ENCODE measurements at regions not wholly inside any gene's neighbourhood (a gene's known extent, or its start where the extent isn't known, plus 50 kb on each side); places are given as distances from the start of the nearest gene placed in this dataset.
A peak's percentile ranks its signal among the peaks of the same experiment; 100 is the strongest.

GRCh38 chr1:234545517-234546386 lies 64.2 kb downstream of the IRF2BP2 start (continued):
- peak; percentile 48; the same call in 1 of the 2 replicates for TF ChIP-seq TFE3 (CRISPR knock-in tag; IDR thresholded peaks at IDR 0.05)
- peak; percentile 46; the same call in 1 of the 2 replicates for TF ChIP-seq ZSCAN9 (CRISPR knock-in tag; IDR thresholded peaks at IDR 0.05; ENCODE audit: borderline replicate concordance)
- TF ChIP-seq XRCC5 (optimal IDR thresholded peaks at IDR 0.05; ENCODE audit: low read length), result no peak
- no peak; the same call in 1 of the 2 replicates for TF ChIP-seq ESRRA (CRISPR knock-in tag; IDR thresholded peaks at IDR 0.05; ENCODE audit: low read depth)
- TF ChIP-seq RCOR2 (CRISPR knock-in tag; IDR thresholded peaks at IDR 0.05), result 0 out of 2 replicates have a peak, but pooled peaks have one; percentile 19
- TF ChIP-seq MYC (CRISPR knock-in tag; IDR thresholded peaks at IDR 0.05; ENCODE audit: borderline replicate concordance), result no peak
- peak; percentile 50 for TF ChIP-seq STAG1 (CRISPR knock-in tag; IDR thresholded peaks at IDR 0.05)
- TF ChIP-seq TFDP1 (CRISPR knock-in tag; IDR thresholded peaks at IDR 0.05; ENCODE audit: borderline replicate concordance), result 0 out of 2 replicates have a peak, but pooled peaks have one; percentile 21
- TF ChIP-seq SRSF1 (optimal IDR thresholded peaks at IDR 0.05; ENCODE audit: low read depth, low read length), result no peak
- TF ChIP-seq STAT6 (CRISPR knock-in tag; IDR thresholded peaks at IDR 0.05; ENCODE audit: borderline replicate concordance), result no peak
- no peak for TF ChIP-seq PCBP2 (optimal IDR thresholded peaks at IDR 0.05; ENCODE audit: low read depth, low read length, poor library complexity, severe bottlenecking)
- peak; percentile 49; the same call in 1 of the 2 replicates for TF ChIP-seq CBX5 (CRISPR knock-in tag; IDR thresholded peaks at IDR 0.05; ENCODE audit: borderline replicate concordance)
- TF ChIP-seq KDM6A (CRISPR knock-in tag; IDR thresholded peaks at IDR 0.05; ENCODE audit: low read depth), result peak; percentile 83; the same call in 1 of the 2 replicates
- TF ChIP-seq HNRNPLL (IDR thresholded peaks at IDR 0.05; ENCODE audit: low read depth, low read length, poor library complexity, severe bottlenecking), result no peak
- no peak for TF ChIP-seq XBP1 (CRISPR knock-in tag; IDR thresholded peaks at IDR 0.05)
- TF ChIP-seq KMT2B (CRISPR knock-in tag; IDR thresholded peaks at IDR 0.05), result peak; percentile 37; the same call in 1 of the 2 replicates
- no peak for TF ChIP-seq TERF1 (CRISPR knock-in tag; IDR thresholded peaks at IDR 0.05)
- TF ChIP-seq BORCS8-MEF2B (CRISPR knock-in tag; IDR thresholded peaks at IDR 0.05), result peak; percentile 36; the same call in 1 of the 2 replicates
- TF ChIP-seq ZNF530 (CRISPR knock-in tag; IDR thresholded peaks at IDR 0.05; ENCODE audit: low read depth), result no peak

All from HepG2 (cell line).